GM19238 (cell line): ENCODE measurements at regions not wholly inside any gene's neighbourhood (a gene's known extent, or its start where the extent isn't known, plus 50 kb on each side); places are given as distances from the start of the nearest gene placed in this dataset.
"Not testable (repeated sequence)": the region's sequence is repeated elsewhere in the genome, so short reads cannot be mapped to it uniquely, and the experiment has no call there.

Experiments used
- DNase-seq: peaks from one replicate; pipeline ENCODE4 v3.0.0; 2011; ENCODE audit warnings: low spot score; ENCODE audit not compliant: insufficient read length

- DNase-seq, result no peak
Observed at GRCh38 chr13:81408647-81409046, 1067.7 kb upstream of the SPRY2 start.

GRCh38 chr13:81406639-81407292, 1065.8 kb upstream of the SPRY2 start:
- no peak for DNase-seq

GRCh38 chr13:81406022-81406421, 1065.1 kb upstream of the SPRY2 start:
- DNase-seq, result no peak

GRCh38 chr13:81396192-81396591, 1055.3 kb upstream of the SPRY2 start:
- no peak for DNase-seq

GRCh38 chr13:81395368-81395767, 1054.4 kb upstream of the SPRY2 start:
- DNase-seq, result no peak

- DNase-seq, result no peak
Observed at GRCh38 chr13:81394640-81395039, 1053.7 kb upstream of the SPRY2 start.

- DNase-seq, result no peak
Observed at GRCh38 chr13:81393721-81394120, 1052.8 kb upstream of the SPRY2 start.

GRCh38 chr13:81393110-81393509, 1052.2 kb upstream of the SPRY2 start:
- DNase-seq, result no peak

- no peak for DNase-seq
Observed at GRCh38 chr13:81388400-81388799, 1047.5 kb upstream of the SPRY2 start.

- no peak for DNase-seq
Observed at GRCh38 chr13:81383444-81383843, 1042.5 kb upstream of the SPRY2 start.

GRCh38 chr13:81382246-81382645, 1041.3 kb upstream of the SPRY2 start:
- DNase-seq, result no peak

GRCh38 chr13:81381560-81381959, 1040.6 kb upstream of the SPRY2 start:
- DNase-seq, result no peak

- no peak for DNase-seq
Observed at GRCh38 chr13:81379183-81379582, 1038.3 kb upstream of the SPRY2 start.

GRCh38 chr13:81377921-81378320, 1037.0 kb upstream of the SPRY2 start:
- DNase-seq, result no peak

- no peak for DNase-seq
Observed at GRCh38 chr13:81375709-81376108, 1034.8 kb upstream of the SPRY2 start.

GRCh38 chr13:81362711-81363110, 1021.8 kb upstream of the SPRY2 start:
- DNase-seq, result not testable (repeated sequence)

GRCh38 chr13:81350056-81350455, 1009.1 kb upstream of the SPRY2 start:
- DNase-seq, result no peak

- DNase-seq, result not testable (repeated sequence)
Observed at GRCh38 chr13:81340118-81341069, 999.5 kb upstream of the SPRY2 start.

- not testable (repeated sequence) for DNase-seq
Observed at GRCh38 chr13:81339666-81340065, 998.7 kb upstream of the SPRY2 start.

GRCh38 chr13:81334481-81334880, 993.6 kb upstream of the SPRY2 start:
- no peak for DNase-seq

GRCh38 chr13:81326913-81327312, 986.0 kb upstream of the SPRY2 start:
- DNase-seq, result no peak

- DNase-seq, result no peak
Observed at GRCh38 chr13:81320516-81320915, 979.6 kb upstream of the SPRY2 start.

GRCh38 chr13:81319351-81319750, 978.4 kb upstream of the SPRY2 start:
- DNase-seq, result no peak
